ENCODE measurements at regions not wholly inside any gene's neighbourhood (a gene's known extent, or its start where the extent isn't known, plus 50 kb on each side); places are given as distances from the start of the nearest gene placed in this dataset.

GRCh38 chr3:18790384-18790783 is 357.9 kb upstream of the KCNH8 start:
- DNase-seq (ENCODE audit: low read depth): no peak
- H3K4me3 ChIP-seq (ENCODE audit: low read depth, low read length): no peak overlapping the region

GRCh38 chr3:18789734-18790133 is 358.6 kb upstream of the KCNH8 start:
- DNase-seq (ENCODE audit: low read depth): no peak
- no peak overlapping the region for H3K4me3 ChIP-seq (ENCODE audit: low read depth, low read length)

- DNase-seq (ENCODE audit: low read depth): no peak
- no peak overlapping the region for H3K4me3 ChIP-seq (ENCODE audit: low read depth, low read length)
These were observed 360.9 kb upstream of the KCNH8 start for GRCh38 chr3:18787441-18787840.

- no peak for DNase-seq (ENCODE audit: low read depth)
- no peak overlapping the region for H3K4me3 ChIP-seq (ENCODE audit: low read depth, low read length)
These were observed 361.5 kb upstream of the KCNH8 start for GRCh38 chr3:18786650-18787323.

GRCh38 chr3:18782191-18782590 is 357.1 kb upstream of the SATB1 start:
- no peak overlapping the region for H3K4me3 ChIP-seq (ENCODE audit: low read depth, low read length)
- DNase-seq (ENCODE audit: low read depth): no peak

GRCh38 chr3:18780959-18781358 is 355.8 kb upstream of the SATB1 start:
- no peak overlapping the region for H3K4me3 ChIP-seq (ENCODE audit: low read depth, low read length)
- DNase-seq (ENCODE audit: low read depth): no peak

GRCh38 chr3:18779704-18780103 is 354.6 kb upstream of the SATB1 start:
- no peak overlapping the region for H3K4me3 ChIP-seq (ENCODE audit: low read depth, low read length)
- no peak for DNase-seq (ENCODE audit: low read depth)

- DNase-seq (ENCODE audit: low read depth): no peak
These were observed 353.5 kb upstream of the SATB1 start for GRCh38 chr3:18778598-18778997.

GRCh38 chr3:18778094-18778493 is 353.0 kb upstream of the SATB1 start:
- no peak for DNase-seq (ENCODE audit: low read depth)
- no peak overlapping the region for H3K4me3 ChIP-seq (ENCODE audit: low read depth, low read length)

More at GRCh38 chr3:18778598-18778997, 353.5 kb upstream of the SATB1 start:
- H3K4me3 ChIP-seq (ENCODE audit: low read depth, low read length): no peak overlapping the region

- DNase-seq (ENCODE audit: low read depth): no peak
- H3K4me3 ChIP-seq (ENCODE audit: low read depth, low read length): no peak overlapping the region
These were observed 350.4 kb upstream of the SATB1 start for GRCh38 chr3:18775501-18775900.

- no peak overlapping the region for H3K4me3 ChIP-seq (ENCODE audit: low read depth, low read length)
- DNase-seq (ENCODE audit: low read depth): no peak
These were observed 349.4 kb upstream of the SATB1 start for GRCh38 chr3:18774319-18775088.

- DNase-seq (ENCODE audit: low read depth): no peak
- H3K4me3 ChIP-seq (ENCODE audit: low read depth, low read length): no peak overlapping the region
These were observed 347.7 kb upstream of the SATB1 start for GRCh38 chr3:18772699-18773305.

GRCh38 chr3:18771931-18772330 is 346.8 kb upstream of the SATB1 start:
- no peak for DNase-seq (ENCODE audit: low read depth)
- H3K4me3 ChIP-seq (ENCODE audit: low read depth, low read length): no peak overlapping the region

GRCh38 chr3:18770800-18771199 is 345.7 kb upstream of the SATB1 start:
- H3K4me3 ChIP-seq (ENCODE audit: low read depth, low read length): no peak overlapping the region
- DNase-seq (ENCODE audit: low read depth): no peak

- DNase-seq (ENCODE audit: low read depth): no peak
- no peak overlapping the region for H3K4me3 ChIP-seq (ENCODE audit: low read depth, low read length)
These were observed 342.7 kb upstream of the SATB1 start for GRCh38 chr3:18767756-18768303.

- H3K4me3 ChIP-seq (ENCODE audit: low read depth, low read length): no peak overlapping the region
- DNase-seq (ENCODE audit: low read depth): no peak
These were observed 341.8 kb upstream of the SATB1 start for GRCh38 chr3:18766974-18767373.

GRCh38 chr3:18765662-18766061 is 340.5 kb upstream of the SATB1 start:
- H3K4me3 ChIP-seq (ENCODE audit: low read depth, low read length): no peak overlapping the region
- no peak for DNase-seq (ENCODE audit: low read depth)

- no peak overlapping the region for H3K4me3 ChIP-seq (ENCODE audit: low read depth, low read length)
- no peak for DNase-seq (ENCODE audit: low read depth)
These were observed 340.0 kb upstream of the SATB1 start for GRCh38 chr3:18765161-18765560.

- no peak overlapping the region for H3K4me3 ChIP-seq (ENCODE audit: low read depth, low read length)
- DNase-seq (ENCODE audit: low read depth): no peak
These were observed 336.4 kb upstream of the SATB1 start for GRCh38 chr3:18761530-18761929.

- DNase-seq (ENCODE audit: low read depth): no peak
- H3K4me3 ChIP-seq (ENCODE audit: low read depth, low read length): no peak overlapping the region
These were observed 333.0 kb upstream of the SATB1 start for GRCh38 chr3:18758047-18758704.

All from skeletal muscle cell (primary cell).